Nephron progenitor cell (in vitro differentiated cells): ENCODE measurements at regions not wholly inside any gene's neighbourhood (a gene's known extent, or its start where the extent isn't known, plus 50 kb on each side); places are given as distances from the start of the nearest gene placed in this dataset.
A peak's percentile ranks its signal among the peaks of the same experiment; 100 is the strongest.
"Not testable (repeated sequence)": the region's sequence is repeated elsewhere in the genome, so short reads cannot be mapped to it uniquely, and the experiment has no call there.

Experiments
- DNase-seq: peaks from one replicate; pipeline ENCODE4 v3.0.0; 2021
- H3K27ac Mint-ChIP-seq: 2 replicates; pipeline ENCODE4 v1.8.0; 2021; ENCODE audit warnings: mild to moderate bottlenecking, moderate library complexity, mixed read lengths
- H3K27me3 Mint-ChIP-seq: 2 replicates; pipeline ENCODE4 v1.8.0; 2021; ENCODE audit warnings: mild to moderate bottlenecking, low read depth, mixed read lengths; ENCODE audit not compliant: poor library complexity
- H3K36me3 Mint-ChIP-seq: 2 replicates; pipeline ENCODE4 v1.8.0; 2021; ENCODE audit warnings: low read depth, mixed read lengths
- H3K4me1 Mint-ChIP-seq: 2 replicates; pipeline ENCODE4 v1.8.0; 2021; ENCODE audit warnings: mixed read lengths
- H3K4me3 Mint-ChIP-seq: 2 replicates; pipeline ENCODE4 v1.8.0; 2021; ENCODE audit warnings: mild to moderate bottlenecking, moderate library complexity, mixed read lengths
- H3K9me3 Mint-ChIP-seq: 2 replicates; pipeline ENCODE4 v1.8.0; 2021; ENCODE audit warnings: mild to moderate bottlenecking, moderate library complexity, mixed read lengths
- CTCF ChIP-seq: fragments of 200-600 bp; sonication (generic); IDR thresholded peaks from 2 replicates; pipeline ENCODE4 v1.5.0; 2021; ENCODE audit warnings: antibody characterized with exemption

- Mint-ChIP-seq H3K27ac (no peak overlapping the region), H3K4me3 (no peak overlapping the region), H3K4me1 (no peaks in the 10 kb centered on the region), H3K9me3 (no peaks in the 10 kb centered on the region), H3K27me3 (peaks cover 4% of the 10 kb centered on the region), H3K36me3 (no peaks in the 10 kb centered on the region)
- TF ChIP-seq CTCF = no peak
- DNase-seq = no peak
These were observed 54.2 kb upstream of the OPRM1 start for GRCh38 chr6:153984811-153985210.

DNA sequence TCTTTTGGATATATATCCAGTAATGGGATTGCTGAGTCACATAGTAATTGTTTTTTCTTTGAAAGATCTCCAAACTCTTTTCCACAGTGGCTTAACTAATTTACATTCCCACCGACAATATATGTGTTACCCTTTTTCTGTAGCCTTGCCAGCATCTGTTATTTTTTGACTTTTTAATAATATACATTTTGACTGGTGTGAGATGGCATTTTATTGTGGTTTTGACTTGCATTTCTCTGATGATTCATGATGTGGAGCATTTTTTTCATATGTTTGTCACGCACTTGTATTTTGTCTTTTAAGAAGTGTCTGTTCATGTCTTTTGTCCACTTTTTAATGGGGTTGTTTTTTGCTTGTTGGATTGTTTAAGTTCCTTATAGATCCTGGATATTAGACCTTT, 58.9 kb upstream of the OPRM1 start:
- no peak overlapping the region for H3K4me3 Mint-ChIP-seq
- H3K36me3 Mint-ChIP-seq = no peaks in the 10 kb centered on the region
- H3K4me1 Mint-ChIP-seq = no peaks in the 10 kb centered on the region
- no peak overlapping the region for H3K27ac Mint-ChIP-seq
- no peak for DNase-seq
- no peaks in the 10 kb centered on the region for H3K9me3 Mint-ChIP-seq
- H3K27me3 Mint-ChIP-seq = no peaks in the 10 kb centered on the region
- no peak for TF ChIP-seq CTCF

DNA sequence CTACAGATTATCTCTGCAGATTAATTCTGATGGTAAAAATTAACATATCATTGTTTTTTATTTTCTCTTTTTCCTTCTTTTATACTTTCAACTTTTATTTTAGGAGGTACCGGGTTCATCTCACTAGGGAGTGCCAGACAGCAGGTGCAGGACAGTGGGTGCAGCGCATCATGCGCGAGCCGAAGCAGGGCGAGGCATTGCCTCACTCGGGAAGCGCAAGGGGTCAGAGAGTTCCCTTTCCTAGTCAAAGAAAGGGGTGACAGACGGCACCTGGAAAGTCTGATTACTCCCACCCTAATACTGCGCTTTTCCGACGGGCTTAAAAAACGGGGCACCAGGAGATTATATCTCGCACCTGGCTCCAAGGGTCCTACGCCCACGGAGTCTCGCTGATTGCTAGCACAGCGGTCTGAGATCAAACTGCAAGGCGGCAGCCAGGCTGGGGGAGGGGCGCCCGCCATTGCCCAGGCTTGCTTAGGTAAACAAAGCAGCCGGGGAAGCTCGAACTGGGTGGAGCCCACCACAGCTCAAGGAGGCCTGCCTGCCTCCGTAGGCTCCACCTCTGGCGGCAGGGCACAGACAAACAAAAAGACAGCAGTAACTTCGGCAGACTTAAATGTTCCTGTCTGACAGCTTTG, 60.0 kb upstream of the OPRM1 start:
- not testable (repeated sequence) for H3K9me3 Mint-ChIP-seq, H3K4me3 Mint-ChIP-seq, H3K27me3 Mint-ChIP-seq, DNase-seq, H3K4me1 Mint-ChIP-seq, H3K36me3 Mint-ChIP-seq
- H3K27ac Mint-ChIP-seq = peak overlapping the region; percentile 35

DNA sequence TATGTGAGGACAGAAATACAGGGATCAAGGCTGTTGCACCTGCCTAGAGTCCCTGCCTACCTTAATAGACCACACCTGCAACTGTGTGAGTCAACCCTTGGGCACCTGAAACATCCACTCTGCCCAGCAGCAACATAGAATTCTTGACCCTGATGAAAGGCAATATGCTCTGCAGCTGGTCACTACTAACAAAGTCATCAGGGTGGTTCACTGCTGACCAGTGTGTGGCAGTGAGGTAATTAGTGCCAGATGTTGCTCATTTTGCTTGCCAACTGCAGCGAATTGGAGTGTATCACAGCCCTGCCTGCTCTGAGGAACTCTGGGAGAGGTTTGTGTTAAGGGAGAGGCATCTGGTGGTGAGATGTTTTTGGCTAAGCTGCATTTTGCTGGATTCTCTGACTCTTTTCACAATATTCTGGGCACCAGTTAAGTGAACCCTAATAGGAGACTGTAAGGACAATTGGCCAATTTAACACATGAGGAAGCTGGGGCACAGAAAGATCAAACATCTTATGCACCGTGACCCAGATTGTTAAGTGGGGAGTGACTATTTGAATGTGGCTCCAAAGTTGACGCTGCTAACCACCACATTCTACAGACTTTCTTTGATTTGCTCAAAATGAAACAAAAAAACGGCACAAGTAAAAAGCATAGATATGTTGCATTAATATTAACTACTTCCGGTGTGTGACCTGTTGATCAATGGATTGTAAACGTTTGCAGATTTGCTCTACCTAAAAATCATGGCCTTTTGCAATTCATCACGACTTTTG, 61.9 kb upstream of the OPRM1 start:
- no peak for DNase-seq
- no peak for TF ChIP-seq CTCF
- Mint-ChIP-seq H3K27me3 (no peaks in the 10 kb centered on the region), H3K4me3 (no peak overlapping the region), H3K36me3 (no peaks in the 10 kb centered on the region), H3K27ac (no peak overlapping the region), H3K9me3 (no peaks in the 10 kb centered on the region), H3K4me1 (no peaks in the 10 kb centered on the region)

DNA sequence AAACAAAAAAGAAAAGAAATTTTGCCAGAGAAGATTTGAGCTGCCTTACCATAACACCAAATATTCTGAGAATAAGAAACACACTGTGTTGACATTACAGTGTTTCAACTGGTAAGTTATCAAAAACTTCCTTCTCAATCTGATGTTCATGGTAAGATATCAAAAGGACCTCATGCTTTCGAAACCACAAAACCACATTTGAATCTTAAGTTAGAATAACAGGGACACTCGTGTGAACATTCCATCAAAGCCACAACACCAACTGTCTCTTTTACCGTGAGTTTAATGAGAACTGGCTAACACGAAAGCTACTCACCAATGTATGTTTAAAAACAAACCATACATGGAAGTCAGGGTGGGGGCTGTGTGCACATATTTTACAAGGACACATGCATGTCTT, 73.0 kb upstream of the OPRM1 start:
- Mint-ChIP-seq H3K27ac (no peak overlapping the region), H3K9me3 (no peaks in the 10 kb centered on the region), H3K4me1 (no peaks in the 10 kb centered on the region), H3K27me3 (no peaks in the 10 kb centered on the region), H3K4me3 (no peak overlapping the region), H3K36me3 (no peaks in the 10 kb centered on the region)
- TF ChIP-seq CTCF = no peak
- DNase-seq = no peak

DNA sequence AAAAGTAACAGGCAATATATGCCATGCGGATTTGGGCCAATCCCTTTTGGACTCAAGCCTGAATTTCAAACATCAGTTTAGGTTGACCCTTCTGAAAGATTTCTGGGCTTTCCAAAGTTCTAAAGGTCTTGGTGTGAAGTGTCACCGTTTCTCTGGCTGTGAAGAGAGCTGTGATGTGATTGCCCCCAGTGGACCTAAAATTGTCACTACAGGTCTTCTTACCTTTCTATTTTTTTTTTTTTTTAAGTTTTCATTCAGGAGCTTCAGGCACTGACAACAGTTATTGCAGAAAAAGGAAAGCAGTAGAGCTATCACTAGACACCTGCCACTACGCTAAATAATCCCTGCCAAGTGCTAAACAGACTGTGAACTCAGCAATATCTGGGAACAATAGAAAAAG, 75.7 kb upstream of the OPRM1 start:
- Mint-ChIP-seq H3K4me1 (no peaks in the 10 kb centered on the region), H3K27me3 (peaks cover 1% of the 10 kb centered on the region), H3K36me3 (no peaks in the 10 kb centered on the region), H3K9me3 (no peaks in the 10 kb centered on the region), H3K27ac (no peak overlapping the region), H3K4me3 (no peak overlapping the region)
- DNase-seq = no peak
- no peak for TF ChIP-seq CTCF
